A549 (cell line): ENCODE measurements at regions not wholly inside any gene's neighbourhood (a gene's known extent, or its start where the extent isn't known, plus 50 kb on each side); places are given as distances from the start of the nearest gene placed in this dataset.

Source experiments
- ATAC-seq, 2 experiments: fragments of 200-7000 bp in 1 of 2; fragments of >200 bp in 1 of 2; cut with Nextera tagmentation in 1 of 2; cut with Tn5 transposase in 1 of 2; 3 replicates each; pipeline versions ENCODE4 v1.8.0 to v1.9.1; 2018 to 2020; ENCODE audit warnings: mild to moderate bottlenecking in 1 of 2, moderate library complexity in 1 of 2
- CTCF ChIA-PET: fragments of 300-600 bp; sonication (Branson Sonifier 250); formaldehyde crosslinking; extraction: SDS; loops from one replicate; lab custom pipeline; 2021; ENCODE audit warnings: antibody characterized with exemption, inconsistent platforms; lab: Yijun Ruan, JAX
- POLR2A ChIA-PET: fragments of 350-600 bp; formaldehyde crosslinking; extraction: SDS; loops from one replicate; lab custom pipeline; 2021; ENCODE audit warnings: antibody characterized with exemption, inconsistent platforms; lab: Yijun Ruan, JAX
- DNase-seq, 2 experiments: peaks; one replicate each; pipeline versions ENCODE4 v3.0.0 to v3.0.0-alpha.2; 2011 to 2016; ENCODE audit warnings: low read depth in 1 of 2, low spot score in 1 of 2
- FAIRE-seq: peaks from 2 replicates; lab custom pipeline; 2011; peaks lifted over from hg19 to GRCh38; lab: Jason Lieb, UNC
- H3K27ac ChIP-seq, 2 experiments: fragments of >200 bp; sonication (Bioruptor Twin); formaldehyde crosslinking; 3 replicates each; pipeline ENCODE4 v1.5.1; 2016 to 2017
- H3K4me1 ChIP-seq: fragments of >200 bp; sonication (Bioruptor Twin); formaldehyde crosslinking; 3 replicates; pipeline ENCODE4 v1.6.1; 2016
- H3K4me2 ChIP-seq: fragments of >200 bp; sonication (Bioruptor Twin); formaldehyde crosslinking; 3 replicates; pipeline ENCODE4 v1.6.1; 2016
- H3K4me3 ChIP-seq: fragments of >200 bp; sonication (Bioruptor Twin); formaldehyde crosslinking; 3 replicates; pipeline ENCODE4 v1.5.1; 2016
- H3K9me3 ChIP-seq: fragments of >200 bp; sonication (Bioruptor Twin); formaldehyde crosslinking; 3 replicates; pipeline ENCODE4 v1.6.1; 2016
- CBX8 ChIP-seq: fragments of 200-600 bp; sonication (generic); IDR thresholded peaks from 2 replicates; pipeline ENCODE4 v1.6.1; 2016
- CEBPB ChIP-seq, 2 experiments: fragments of >200 bp in 1 of 2; sonication (Bioruptor Twin) in 1 of 2; formaldehyde crosslinking in 1 of 2; IDR thresholded peaks; 2 replicates each; pipeline ENCODE4 v1.6.1; 2012 to 2016
- E2F6 ChIP-seq: IDR thresholded peaks from 2 replicates; pipeline ENCODE4 v1.6.1; 2012; ENCODE audit warnings: low read depth, borderline replicate concordance
- ELK1 ChIP-seq: fragments of 150-350 bp; IDR thresholded peaks from 2 replicates; pipeline ENCODE4 v1.6.1; 2014; ENCODE audit warnings: low read depth, mild to moderate bottlenecking, low read length
- EP300 ChIP-seq, 2 experiments: fragments of >200 bp; sonication (Bioruptor Twin); formaldehyde crosslinking; IDR thresholded peaks; 2 replicates in 1 of 2; 3 replicates in 1 of 2; pipeline ENCODE4 v1.6.1; 2016 to 2017
- FOSB ChIP-seq: fragments of 250-450 bp; sonication (Bioruptor Pico); IDR thresholded peaks from 2 replicates; pipeline ENCODE4 v1.5.0; 2020; ENCODE audit warnings: mild to moderate bottlenecking, moderate library complexity
- HDAC2 ChIP-seq: fragments of 200-600 bp; sonication (generic); IDR thresholded peaks from 2 replicates; pipeline ENCODE4 v1.6.1; 2016
- HMGXB4 ChIP-seq: fragments of 250-450 bp; sonication (Bioruptor Pico); IDR thresholded peaks from 2 replicates; pipeline ENCODE4 v1.5.0; 2021; ENCODE audit warnings: mild to moderate bottlenecking, moderate library complexity, borderline replicate concordance
- JUNB ChIP-seq: fragments of >200 bp; sonication (Bioruptor Twin); formaldehyde crosslinking; IDR thresholded peaks from 2 replicates; pipeline ENCODE4 v1.6.1; 2016
- MAX ChIP-seq: IDR thresholded peaks from 2 replicates; pipeline ENCODE4 v1.6.1; 2012
- MAZ ChIP-seq: fragments of 150-350 bp; IDR thresholded peaks from 2 replicates; pipeline ENCODE4 v1.6.1; 2014; ENCODE audit warnings: antibody characterized with exemption, low read depth, low read length, borderline replicate concordance
- NFE2L2 ChIP-seq: fragments of 150-350 bp; conservative IDR thresholded peaks from 2 replicates; pipeline ENCODE4 v1.6.1; 2014; ENCODE audit warnings: low read length
- NR3C1 ChIP-seq: fragments of >200 bp; sonication (Bioruptor Twin); formaldehyde crosslinking; IDR thresholded peaks from 3 replicates; pipeline ENCODE4 v1.6.1; 2017
- PBX3 ChIP-seq: IDR thresholded peaks from 2 replicates; pipeline ENCODE4 v1.6.1; 2012
- POLR2AphosphoS2 ChIP-seq: conservative IDR thresholded peaks from 2 replicates; pipeline ENCODE4 v1.6.1; 2012; ENCODE audit warnings: low read length, improper control_type of control experiment, inconsistent platforms
- RAD21 ChIP-seq, 2 experiments: fragments of >200 bp in 1 of 2; sonication (Bioruptor Twin) in 1 of 2; formaldehyde crosslinking in 1 of 2; IDR thresholded peaks in 1 of 2; conservative IDR thresholded peaks in 1 of 2; 2 replicates in 1 of 2; 3 replicates in 1 of 2; pipeline ENCODE4 v1.6.1; 2012 to 2018; ENCODE audit warnings: inconsistent platforms in 1 of 2
- RCOR1 ChIP-seq: fragments of 150-350 bp; IDR thresholded peaks from 2 replicates; pipeline ENCODE4 v1.6.1; 2014; ENCODE audit warnings: antibody characterized with exemption, low read length, low read depth
- SREBF2 ChIP-seq: fragments of 450-650 bp; IDR thresholded peaks from 2 replicates; pipeline ENCODE4 v1.6.1; 2014; ENCODE audit warnings: mild to moderate bottlenecking, moderate library complexity
- TFCP2L1 ChIP-seq: fragments of 250-450 bp; sonication (Bioruptor Pico); IDR thresholded peaks from 2 replicates; pipeline ENCODE4 v1.5.0; 2021; ENCODE audit warnings: mild to moderate bottlenecking
- TP53 ChIP-seq: fragments of 250-450 bp; sonication (Bioruptor Pico); IDR thresholded peaks from 2 replicates; pipeline ENCODE4 v1.5.0; 2021; ENCODE audit warnings: mild to moderate bottlenecking, moderate library complexity
- ZC3H11A ChIP-seq: fragments of 450-650 bp; IDR thresholded peaks from 2 replicates; pipeline ENCODE4 v1.6.1; 2014; ENCODE audit warnings: antibody characterized with exemption, mild to moderate bottlenecking
- ZFP36 ChIP-seq: fragments of 450-650 bp; IDR thresholded peaks from 2 replicates; pipeline ENCODE4 v1.6.1; 2014; ENCODE audit warnings: borderline replicate concordance; ENCODE audit not compliant: partially characterized antibody
- WGBS: methylation state at CpG from one replicate; pipeline ENCODE4 v1.1.6; 2017; ENCODE audit errors: missing lambda C conversion rate; 5-methylcytosine and 5-hydroxymethylcytosine counted together

- no peak for ATAC-seq
- no peak overlapping the region for H3K27ac ChIP-seq
- no peak overlapping the region for H3K4me2 ChIP-seq
- ChIA-PET POLR2A (no interaction called here), CTCF (no interaction called here)
- no peak for FAIRE-seq
- no peak for TF ChIP-seq CEBPB (IDR thresholded peaks at IDR 0.05)
- H3K9me3 ChIP-seq = no peaks in the 10 kb centered on the region
- no peak overlapping the region for H3K4me3 ChIP-seq
- 15% methylated on average over 2 of the region's 2 CpGs for whole genome bisulfite sequencing
- no peaks in the 10 kb centered on the region for H3K4me1 ChIP-seq
- DNase-seq = no peak
Measured at GRCh38 chr4:96186593-96186992, 346.7 kb downstream of the PDHA2 start.

GRCh38 chr4:96189761-96190160, 349.9 kb downstream of the PDHA2 start:
- POLR2A ChIA-PET = no interaction called here
- FAIRE-seq = no peak

GRCh38 chr4:96193061-96193460, 353.2 kb downstream of the PDHA2 start:
- Histone ChIP-seq H3K4me2 (no peak overlapping the region), H3K4me3 (no peak overlapping the region)
- no peak for FAIRE-seq
- TF ChIP-seq ELK1 = no peak
- TF ChIP-seq E2F6 = no peak
- TF ChIP-seq CEBPB (IDR thresholded peaks at IDR 0.05) = no peak
- no peak for TF ChIP-seq MAX
- TF ChIP-seq TP53 (CRISPR knock-in tag) = no peak
- TF ChIP-seq HDAC2 = no peak
- TF ChIP-seq, all 56 proteins: peak for 0
- WGBS = 0% methylated on average over 1 of the region's 1 CpG
- no peaks in the 10 kb centered on the region for H3K4me1 ChIP-seq
- ChIA-PET CTCF (interaction anchor here (0.9 kb wide), 1 partner anchor 20 kb away, joined by 3 read pairs; no protein-coding TSS in a partner anchor), POLR2A (no interaction called here)
- DNase-seq = no peak
- no peak for ATAC-seq
- H3K27ac ChIP-seq = no peak overlapping the region
- no peaks in the 10 kb centered on the region for H3K9me3 ChIP-seq

More at GRCh38 chr4:96189761-96190160, 349.9 kb downstream of the PDHA2 start:
- Histone ChIP-seq H3K27ac (no peak overlapping the region), H3K4me3 (no peak overlapping the region), H3K9me3 (no peaks in the 10 kb centered on the region), H3K4me2 (no peak overlapping the region), H3K4me1 (no peaks in the 10 kb centered on the region)
- CTCF ChIA-PET = no interaction called here
- no peak for DNase-seq
- TF ChIP-seq NFE2L2 = no peak
- TF ChIP-seq EP300 (IDR thresholded peaks at IDR 0.05) = no peak
- TF ChIP-seq SREBF2 = no peak
- no peak for TF ChIP-seq POLR2AphosphoS2
- no peak for TF ChIP-seq HMGXB4 (CRISPR knock-in tag)
- no peak for TF ChIP-seq ZC3H11A
- TF ChIP-seq PBX3 = no peak
- no peak for TF ChIP-seq NR3C1
- no peak for TF ChIP-seq CBX8
- no peak for TF ChIP-seq RCOR1
- TF ChIP-seq FOSB (CRISPR knock-in tag) = no peak
- TF ChIP-seq ZFP36 = no peak
- TF ChIP-seq JUNB = no peak
- TF ChIP-seq MAZ = no peak
- TF ChIP-seq TFCP2L1 (CRISPR knock-in tag) = no peak
- no peak for TF ChIP-seq RAD21 (conservative IDR thresholded peaks at IDR 0.05 in 1 of 2, IDR thresholded peaks at IDR 0.05 in 1 of 2)
- ATAC-seq = no peak
